ENCODE measurements at regions not wholly inside any gene's neighbourhood (a gene's known extent, or its start where the extent isn't known, plus 50 kb on each side); places are given as distances from the start of the nearest gene placed in this dataset.

DNA sequence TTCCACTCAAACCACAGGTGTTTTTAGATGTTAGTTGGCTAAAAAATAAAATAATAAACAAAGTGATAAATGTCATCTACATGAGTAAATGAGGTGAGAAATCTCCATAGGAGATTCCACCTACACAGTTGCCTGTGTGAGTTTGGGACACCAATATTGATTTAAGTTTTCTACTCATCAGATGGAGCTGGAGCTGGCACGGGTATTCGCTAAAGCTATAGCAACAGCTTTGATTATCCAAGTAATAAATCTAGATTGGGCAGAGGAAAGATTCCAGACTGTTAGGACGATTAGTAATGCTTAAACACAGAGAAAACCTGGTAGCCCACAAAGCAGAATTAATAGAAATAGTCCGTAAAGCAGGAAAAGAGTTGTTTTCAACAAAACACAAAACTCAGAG is 313.9 kb downstream of the PABPC4L start (continued):
- TF ChIP-seq ZNF513 (tag by site-specific recombination; IDR thresholded peaks at IDR 0.05) (no peak), ZNF184 (tag by site-specific recombination; IDR thresholded peaks at IDR 0.05) (no peak), CTCF (tag by site-specific recombination; IDR thresholded peaks at IDR 0.05) (no peak), PRDM2 (tag by site-specific recombination; IDR thresholded peaks at IDR 0.05; ENCODE audit: borderline replicate concordance) (no peak), GFI1B (tag by site-specific recombination; IDR thresholded peaks at IDR 0.05) (no peak), ZNF621 (tag by site-specific recombination; IDR thresholded peaks at IDR 0.05) (no peak), ZNF561 (tag by site-specific recombination; IDR thresholded peaks at IDR 0.05; ENCODE audit: borderline replicate concordance) (no peak), ZNF792 (tag by site-specific recombination; IDR thresholded peaks at IDR 0.05) (no peak)

GRCh38 chr4:133869486-133869885 is 332.1 kb downstream of the PABPC4L start:
- POLR2A ChIA-PET: no interaction called here
- no peak overlapping the region for H3K27ac ChIP-seq (ENCODE audit: extremely low read depth, low read depth, low read length)
- TF ChIP-seq CTCF (tag by site-specific recombination; IDR thresholded peaks at IDR 0.05) (no peak), ZNF239 (tag by site-specific recombination; IDR thresholded peaks at IDR 0.05) (no peak), HOXA7 (CRISPR knock-in tag; IDR thresholded peaks at IDR 0.05; ENCODE audit: borderline replicate concordance) (no peak), MYNN (tag by site-specific recombination; IDR thresholded peaks at IDR 0.05; ENCODE audit: borderline replicate concordance) (no peak), ZNF324 (tag by site-specific recombination; IDR thresholded peaks at IDR 0.05) (no peak), ZNF596 (tag by site-specific recombination; IDR thresholded peaks at IDR 0.05) (no peak), ZBTB17 (tag by site-specific recombination; IDR thresholded peaks at IDR 0.05) (no peak)
- H3K4me1 ChIP-seq (ENCODE audit: control insufficient read depth, insufficient read depth, low read length): no peaks in the 10 kb centered on the region
- no peaks in the 10 kb centered on the region for H3K9me3 ChIP-seq (ENCODE audit: control insufficient read depth, insufficient read depth, low read depth, low read length)
- no peaks in the 10 kb centered on the region for H3K36me3 ChIP-seq (ENCODE audit: control insufficient read depth in 2 of 2, insufficient read depth in 1 of 2, low read length in 2 of 2)
- no peak overlapping the region for H3K4me3 ChIP-seq (ENCODE audit: low read depth, low read length)
- CTCF ChIA-PET: interaction anchor here (0.7 kb wide), 1 partner anchor 98 kb away, joined by 3 read pairs; no protein-coding TSS in a partner anchor
